OCI-LY1 (cell line): ENCODE measurements at regions not wholly inside any gene's neighbourhood (a gene's known extent, or its start where the extent isn't known, plus 50 kb on each side); places are given as distances from the start of the nearest gene placed in this dataset.

ENCODE experiments used
- H2AFZ ChIP-seq: fragments of 200-600 bp; sonication (generic), shearing (Covaris generic); 2 replicates; pipeline ENCODE4 v1.6.0; 2014; ENCODE audit warnings: antibody characterized with exemption, mild to moderate bottlenecking, low read length
- H3F3A ChIP-seq: fragments of 200-600 bp; sonication (generic), shearing (Covaris generic); 2 replicates; pipeline ENCODE4 v1.6.0; 2014; ENCODE audit warnings: mild to moderate bottlenecking, antibody characterized with exemption, low read length, moderate library complexity; ENCODE audit not compliant: insufficient read depth
- H3K27ac ChIP-seq: fragments of 200-600 bp; sonication (generic); 2 replicates; pipeline ENCODE4 v1.5.1; 2014; ENCODE audit warnings: low read length, mixed run types, mild to moderate bottlenecking, low read depth; ENCODE audit not compliant: poor library complexity, severe bottlenecking
- H3K27me3 ChIP-seq: fragments of 200-600 bp; sonication (generic); 2 replicates; pipeline ENCODE4 v1.6.0; 2014; ENCODE audit warnings: antibody characterized with exemption, mild to moderate bottlenecking, low read length, moderate library complexity; ENCODE audit not compliant: insufficient read depth
- H3K36me3 ChIP-seq: fragments of 200-600 bp; sonication (generic); 2 replicates; pipeline ENCODE4 v1.6.1; 2014; ENCODE audit warnings: mild to moderate bottlenecking, antibody characterized with exemption, low read length, moderate library complexity, mixed read lengths; ENCODE audit not compliant: insufficient read depth
- H3K4me1 ChIP-seq: fragments of 200-600 bp; sonication (generic); 2 replicates; pipeline ENCODE4 v1.5.1; 2014; ENCODE audit warnings: mild to moderate bottlenecking, low read length, moderate library complexity; ENCODE audit not compliant: insufficient read depth, severe bottlenecking
- H3K4me2 ChIP-seq: fragments of 200-600 bp; sonication (generic), shearing (Covaris generic); 2 replicates; pipeline ENCODE4 v1.6.1; 2014; ENCODE audit warnings: low read length
- H3K4me3 ChIP-seq: fragments of 200-600 bp; sonication (generic); 2 replicates; pipeline ENCODE4 v1.5.1; 2014; ENCODE audit warnings: low read length, low read depth, mild to moderate bottlenecking, mixed read lengths; ENCODE audit not compliant: poor library complexity, severe bottlenecking
- H3K79me2 ChIP-seq: fragments of 200-600 bp; shearing (Covaris generic); 2 replicates; pipeline ENCODE4 v1.6.1; 2016; ENCODE audit warnings: mixed run types, low read length, mixed read lengths; ENCODE audit not compliant: insufficient read depth
- H3K9ac ChIP-seq: fragments of 200-600 bp; sonication (generic), shearing (Covaris generic); 2 replicates; pipeline ENCODE4 v1.6.1; 2014; ENCODE audit warnings: mild to moderate bottlenecking, low read length, mixed read lengths
- H3K9me2 ChIP-seq: fragments of 200-600 bp; sonication (generic), shearing (Covaris generic); 2 replicates; pipeline ENCODE4 v1.6.1; 2014; ENCODE audit warnings: low read depth, mild to moderate bottlenecking, low read length, mixed read lengths
- H3K9me3 ChIP-seq: fragments of 200-600 bp; shearing (Covaris generic); 2 replicates; pipeline ENCODE4 v1.6.1; 2014; ENCODE audit warnings: low read length, mixed read lengths
- H4K20me1 ChIP-seq: fragments of 200-600 bp; sonication (generic), shearing (Covaris generic); 2 replicates; pipeline ENCODE4 v1.6.0; 2016; ENCODE audit warnings: mild to moderate bottlenecking, low read length; ENCODE audit not compliant: insufficient read depth
- CTCF ChIP-seq: fragments of 200-600 bp; sonication (generic), shearing (Covaris generic); IDR thresholded peaks from 2 replicates; pipeline ENCODE4 v1.5.1; 2017; ENCODE audit warnings: mild to moderate bottlenecking, antibody characterized with exemption, low read length, moderate library complexity, mixed read lengths
- EZH2 ChIP-seq: fragments of 200-600 bp; sonication (generic), shearing (Covaris generic); IDR thresholded peaks from 2 replicates; pipeline ENCODE4 v1.8.0; 2017; ENCODE audit warnings: borderline replicate concordance, mixed run types, mild to moderate bottlenecking, antibody characterized with exemption, low read length, moderate library complexity, mixed read lengths

GRCh38 chr15:96466389-96466947 is 136.0 kb downstream of the NR2F2 start:
- H4K20me1 ChIP-seq, result no peaks in the 10 kb centered on the region
- no peak overlapping the region for H2AFZ ChIP-seq
- H3K27ac ChIP-seq, result no peak overlapping the region
- H3F3A ChIP-seq, result no peaks in the 10 kb centered on the region
- H3K4me3 ChIP-seq, result no peak overlapping the region
- H3K27me3 ChIP-seq, result no peaks in the 10 kb centered on the region
- TF ChIP-seq CTCF (no peak), EZH2 (no peak)
- no peaks in the 10 kb centered on the region for H3K36me3 ChIP-seq
- no peaks in the 10 kb centered on the region for H3K79me2 ChIP-seq
- no peaks in the 10 kb centered on the region for H3K4me1 ChIP-seq
- H3K9ac ChIP-seq, result no peak overlapping the region
- no peaks in the 10 kb centered on the region for H3K9me3 ChIP-seq
- no peaks in the 10 kb centered on the region for H3K9me2 ChIP-seq
- no peak overlapping the region for H3K4me2 ChIP-seq

GRCh38 chr15:96468036-96468435 is 137.5 kb downstream of the NR2F2 start:
- Histone ChIP-seq H3K9me3 (no peaks in the 10 kb centered on the region), H3F3A (no peaks in the 10 kb centered on the region), H3K4me3 (no peak overlapping the region), H3K36me3 (no peaks in the 10 kb centered on the region), H3K4me1 (no peaks in the 10 kb centered on the region), H3K9ac (no peak overlapping the region), H4K20me1 (no peaks in the 10 kb centered on the region), H3K79me2 (no peaks in the 10 kb centered on the region), H3K27ac (no peak overlapping the region), H3K27me3 (no peaks in the 10 kb centered on the region), H2AFZ (no peak overlapping the region), H3K9me2 (no peaks in the 10 kb centered on the region), H3K4me2 (no peak overlapping the region)
- TF ChIP-seq EZH2 (no peak), CTCF (no peak)

GRCh38 chr15:96470681-96471310 is 140.3 kb downstream of the NR2F2 start:
- TF ChIP-seq CTCF (no peak), EZH2 (no peak)
- Histone ChIP-seq H3K4me1 (no peaks in the 10 kb centered on the region), H3K36me3 (no peaks in the 10 kb centered on the region), H3K9me2 (no peaks in the 10 kb centered on the region), H3K27me3 (no peaks in the 10 kb centered on the region), H2AFZ (no peak overlapping the region), H3F3A (no peaks in the 10 kb centered on the region), H3K4me2 (no peak overlapping the region), H4K20me1 (no peaks in the 10 kb centered on the region), H3K4me3 (no peak overlapping the region), H3K9ac (no peak overlapping the region), H3K9me3 (no peaks in the 10 kb centered on the region), H3K79me2 (no peaks in the 10 kb centered on the region), H3K27ac (no peak overlapping the region)
